GM23248 (cell line): ENCODE measurements at regions not wholly inside any gene's neighbourhood (a gene's known extent, or its start where the extent isn't known, plus 50 kb on each side); places are given as distances from the start of the nearest gene placed in this dataset.

Experiments used
- EZH2 ChIP-seq: fragments of 200-600 bp; sonication (generic); IDR thresholded peaks from 2 replicates; pipeline ENCODE4 v1.6.1; 2018; ENCODE audit warnings: antibody characterized with exemption, mild to moderate bottlenecking; ENCODE audit not compliant: insufficient read depth, poor library complexity, severe bottlenecking
- EZH2phosphoT487 ChIP-seq: fragments of 200-600 bp; sonication (generic); IDR thresholded peaks from 2 replicates; pipeline ENCODE4 v1.6.1; 2018; ENCODE audit warnings: antibody characterized with exemption, moderate library complexity, mild to moderate bottlenecking, low read depth; ENCODE audit not compliant: insufficient read depth

- no peak for TF ChIP-seq EZH2phosphoT487
- no peak for TF ChIP-seq EZH2
These were observed 249.3 kb upstream of the CSF3R start for GRCh38 chr1:36732015-36732356.
